HCT116 (cell line): ENCODE measurements at regions not wholly inside any gene's neighbourhood (a gene's known extent, or its start where the extent isn't known, plus 50 kb on each side); places are given as distances from the start of the nearest gene placed in this dataset.

Source experiments
- ATAC-seq: fragments of 200-7000 bp; cut with Tn5 transposase; 2 replicates; pipeline ENCODE4 v1.9.1; 2020; ENCODE audit warnings: mild to moderate bottlenecking, moderate library complexity
- BruUV-seq: library from RNA; stranded (reverse); fragments of 400-500 nt; replicated peaks from 2 replicates; lab custom pipeline; 2021; lab: Mats Ljungman, UMichigan
- CTCF ChIA-PET: fragments of 300-600 bp; sonication (Branson Sonifier 250); formaldehyde crosslinking; loops from one replicate; lab custom pipeline; 2021; ENCODE audit warnings: antibody characterized with exemption; lab: Charles Lee
- POLR2A ChIA-PET: fragments of 300-600, 350-600 bp; sonication (Branson Sonifier 250); formaldehyde crosslinking; loops from one replicate; lab custom pipeline; 2021; ENCODE audit warnings: antibody characterized with exemption; lab: Charles Lee
- RAD21 ChIA-PET, 2 experiments: fragments of 300-600 bp; sonication (Branson Sonifier 250); formaldehyde crosslinking; loops; one replicate each; lab custom pipeline; 2023; ENCODE audit warnings: low total read pairs in 2 of 2; ENCODE audit not compliant: uncharacterized antibody in 2 of 2, unreplicated experiment in 2 of 2, low non-redundant PET in 1 of 2; lab: Charles Lee
- DNase-seq: peaks from one replicate; pipeline ENCODE4 v3.0.0-alpha.2; 2010; ENCODE audit warnings: low read depth, low spot score
- H2AFZ ChIP-seq: fragments of 200-600 bp; shearing (Covaris generic), sonication (generic); 2 replicates; pipeline ENCODE4 v1.6.1; 2017; ENCODE audit warnings: low read depth, mixed run types, mixed read lengths, antibody characterized with exemption, low read length; ENCODE audit not compliant: poor library complexity, severe bottlenecking
- H3K27ac ChIP-seq: 2 replicates; pipeline ENCODE4 v1.5.1; 2012; ENCODE audit warnings: low read depth, low read length
- H3K27me3 ChIP-seq: fragments of 200-600 bp; sonication (generic); 2 replicates; pipeline ENCODE4 v1.6.1; 2016; ENCODE audit warnings: mixed run types, low read length, mixed read lengths; ENCODE audit not compliant: insufficient read depth
- H3K36me3 ChIP-seq, 2 experiments: fragments of 200-500 bp in 1 of 2; fragments of 200-600 bp in 1 of 2; sonication (Bioruptor generic) in 1 of 2; sonication (generic) in 1 of 2; 2 replicates each; pipeline versions ENCODE4 v1.5.1 to v1.6.1; 2014 to 2016; ENCODE audit warnings: low read length in 2 of 2, inconsistent platforms in 1 of 2, mixed read lengths in 1 of 2, mixed run types in 1 of 2; ENCODE audit not compliant: insufficient read depth in 2 of 2, control insufficient read depth in 1 of 2
- H3K4me1 ChIP-seq, 2 experiments: fragments of 200-600 bp in 1 of 2; sonication (generic) in 1 of 2; 2 replicates each; pipeline versions ENCODE4 v1.5.1 to v1.6.1; 2012 to 2017; ENCODE audit warnings: low read length in 2 of 2, inconsistent platforms in 1 of 2, mild to moderate bottlenecking in 1 of 2, mixed read lengths in 1 of 2, mixed run types in 1 of 2, moderate library complexity in 1 of 2; ENCODE audit not compliant: insufficient read depth in 2 of 2, control insufficient read depth in 1 of 2
- H3K4me2 ChIP-seq: fragments of 200-600 bp; sonication (generic); 2 replicates; pipeline ENCODE4 v1.6.1; 2017; ENCODE audit warnings: mixed run types, low read length, mixed read lengths
- H3K4me3 ChIP-seq, 2 experiments: fragments of 200-600 bp in 1 of 2; sonication (generic) in 1 of 2; replicated peaks in 1 of 2; 2 replicates each; pipeline ENCODE4 v1.5.1; 2011 to 2016; ENCODE audit warnings: low read length in 2 of 2, control low read depth in 1 of 2, low read depth in 1 of 2, mild to moderate bottlenecking in 1 of 2, mixed read lengths in 1 of 2, mixed run types in 1 of 2
- H3K79me2 ChIP-seq: fragments of 200-600 bp; sonication (generic); 2 replicates; pipeline ENCODE4 v1.6.1; 2017; ENCODE audit warnings: mild to moderate bottlenecking, mixed run types, low read length, moderate library complexity, mixed read lengths; ENCODE audit not compliant: insufficient read depth
- H3K9ac ChIP-seq: fragments of 200-600 bp; sonication (generic); 2 replicates; pipeline ENCODE4 v1.6.1; 2016; ENCODE audit warnings: low read length, mixed read lengths
- H3K9me2 ChIP-seq: fragments of 200-600 bp; sonication (generic), shearing (Covaris generic); 2 replicates; pipeline ENCODE4 v1.6.1; 2017; ENCODE audit warnings: mixed run types, mild to moderate bottlenecking, moderate library complexity; ENCODE audit not compliant: insufficient read depth
- H3K9me3 ChIP-seq, 2 experiments: fragments of 200-500 bp in 1 of 2; fragments of 200-600 bp in 1 of 2; sonication (Bioruptor generic) in 1 of 2; sonication (generic) in 1 of 2; 2 replicates each; pipeline ENCODE4 v1.6.1; 2014 to 2017; ENCODE audit warnings: low read length in 2 of 2, mixed read lengths in 2 of 2, inconsistent platforms in 1 of 2, low read depth in 1 of 2, mild to moderate bottlenecking in 1 of 2, mixed run types in 1 of 2, moderate library complexity in 1 of 2; ENCODE audit not compliant: control insufficient read depth in 1 of 2, insufficient read depth in 1 of 2
- H4K20me1 ChIP-seq: fragments of 200-600 bp; sonication (generic), shearing (Covaris generic); 2 replicates; pipeline ENCODE4 v1.6.1; 2017; ENCODE audit warnings: mixed run types, mild to moderate bottlenecking, moderate library complexity; ENCODE audit not compliant: insufficient read depth
- ELF1 ChIP-seq: IDR thresholded peaks from 2 replicates; pipeline ENCODE4 v1.6.1; 2012; ENCODE audit warnings: low read depth, borderline replicate concordance
- FOSL1 ChIP-seq: IDR thresholded peaks from 2 replicates; pipeline ENCODE4 v1.6.1; 2012; ENCODE audit warnings: low read depth
- JUND ChIP-seq: IDR thresholded peaks from 2 replicates; pipeline ENCODE4 v1.6.1; 2012
- POLR2A ChIP-seq: IDR thresholded peaks from 2 replicates; pipeline ENCODE4 v1.7.0; 2011; ENCODE audit warnings: borderline replicate concordance; ENCODE audit not compliant: insufficient read depth, insufficient read length; ENCODE audit errors: extremely low read depth
- POLR2AphosphoS5 ChIP-seq: IDR thresholded peaks from 2 replicates; pipeline ENCODE4 v1.6.1; 2011; ENCODE audit warnings: mild to moderate bottlenecking, low read depth, low read length, moderate library complexity
- RAD21 ChIP-seq: IDR thresholded peaks from 2 replicates; pipeline ENCODE4 v1.6.1; 2012; ENCODE audit warnings: low read depth, mild to moderate bottlenecking
- SIN3A ChIP-seq: IDR thresholded peaks from 2 replicates; pipeline ENCODE4 v1.6.1; 2012; ENCODE audit warnings: low read depth
- TCF7L2 ChIP-seq: IDR thresholded peaks from 2 replicates; pipeline ENCODE4 v1.7.0; 2011; ENCODE audit warnings: borderline replicate concordance, inconsistent platforms; ENCODE audit not compliant: insufficient read depth, insufficient read length; ENCODE audit errors: extremely low read depth
- YY1 ChIP-seq: IDR thresholded peaks from 2 replicates; pipeline ENCODE4 v1.6.1; 2011; ENCODE audit warnings: low read length, low read depth, moderate library complexity, mild to moderate bottlenecking; ENCODE audit not compliant: insufficient replicate concordance; ENCODE audit errors: extremely low read depth
- ZNF274 ChIP-seq: fragments of 200-500 bp; sonication (Bioruptor generic); IDR thresholded peaks from 2 replicates; pipeline ENCODE4 v1.6.1; 2014; ENCODE audit warnings: mild to moderate bottlenecking, low read depth, low read length, inconsistent platforms
- intact Hi-C: fragments of 100-400 bp; cut with micrococcal nuclease; formaldehyde crosslinking; loops from 2 replicates; pipeline ENCODE4 v1.10.0; 2022
- TF ChIP-seq, protein P1 (sequence below): IDR thresholded peaks from 2 replicates; pipeline ENCODE4 v1.6.1; 2012; ENCODE audit warnings: low read depth
- TF ChIP-seq, protein P2 (sequence below): IDR thresholded peaks from 2 replicates; pipeline ENCODE4 v1.6.1; 2012

- Histone ChIP-seq H3K27ac (no peak overlapping the region), H3K4me3 (no peak overlapping the region), H3K9me3 (peaks cover 13 to 17% of the 10 kb centered on the region in 2 experiments; a peak in 2 of 4 replicates), H4K20me1 (no peaks in the 10 kb centered on the region), H3K36me3 (no peaks in the 10 kb centered on the region), H3K27me3 (no peaks in the 10 kb centered on the region), H3K79me2 (no peaks in the 10 kb centered on the region), H3K9ac (no peak overlapping the region), H3K9me2 (no peaks in the 10 kb centered on the region), H3K4me1 (no peaks in the 10 kb centered on the region), H2AFZ (no peak overlapping the region), H3K4me2 (no peak overlapping the region)
- CTCF ChIA-PET: no interaction called here
- POLR2A ChIA-PET: no interaction called here
- RAD21 ChIA-PET: no interaction called here
- TF ChIP-seq ELF1 (no peak), POLR2A (no peak)
- ATAC-seq (no peak), DNase-seq (no peak)
- intact Hi-C loops: no loop called here
- BruUV-seq: no TSS peak
Measured at GRCh38 chr18:64986906-64987495, 763.8 kb upstream of the CDH7 start.

DNA sequence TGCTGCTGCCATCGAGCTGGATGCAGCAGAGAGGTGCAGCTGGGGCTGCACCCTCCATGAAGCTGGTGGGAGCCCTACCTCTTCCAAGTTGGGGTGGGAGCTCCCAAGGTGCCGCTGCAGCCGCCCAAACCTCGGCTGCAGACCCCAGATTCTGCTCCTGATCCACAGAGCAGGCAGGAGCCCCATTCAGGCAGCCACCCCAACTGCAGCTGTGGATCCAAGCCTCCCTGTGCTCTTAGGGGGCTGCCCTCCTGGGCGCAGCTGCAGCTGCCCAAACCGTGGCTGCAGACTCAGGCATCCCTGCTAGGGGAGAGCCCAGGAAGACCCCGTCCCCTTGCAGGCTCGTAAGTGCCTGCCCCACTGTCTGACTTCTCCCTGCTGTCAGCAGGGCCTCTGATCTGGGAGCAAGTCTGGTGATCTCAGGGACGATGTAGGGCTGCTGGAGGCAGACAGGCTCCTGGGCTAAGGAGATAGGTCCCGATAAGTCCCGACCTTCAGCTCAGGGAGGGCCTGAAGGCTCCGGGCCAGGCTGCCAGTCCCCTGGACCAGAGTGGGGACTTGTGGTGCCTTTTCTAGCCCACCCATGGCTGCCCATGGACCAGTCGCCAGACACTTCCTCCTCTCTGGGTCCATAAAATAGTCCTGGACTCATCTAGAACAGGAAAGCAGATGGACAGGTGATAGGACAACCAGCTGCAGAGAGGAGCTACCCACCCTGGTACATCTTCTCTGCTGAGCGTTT is 767.1 kb upstream of the CDH7 start:
- peaks cover 5 to 11% of the 10 kb centered on the region in 2 experiments; a peak in 2 of 4 replicates for H3K9me3 ChIP-seq
- no peaks in the 10 kb centered on the region for H3K9me2 ChIP-seq
- no peak overlapping the region for H3K4me2 ChIP-seq
- H3K27me3 ChIP-seq: no peaks in the 10 kb centered on the region
- no peaks in the 10 kb centered on the region for H3K4me1 ChIP-seq
- TF ChIP-seq, protein P1, sequence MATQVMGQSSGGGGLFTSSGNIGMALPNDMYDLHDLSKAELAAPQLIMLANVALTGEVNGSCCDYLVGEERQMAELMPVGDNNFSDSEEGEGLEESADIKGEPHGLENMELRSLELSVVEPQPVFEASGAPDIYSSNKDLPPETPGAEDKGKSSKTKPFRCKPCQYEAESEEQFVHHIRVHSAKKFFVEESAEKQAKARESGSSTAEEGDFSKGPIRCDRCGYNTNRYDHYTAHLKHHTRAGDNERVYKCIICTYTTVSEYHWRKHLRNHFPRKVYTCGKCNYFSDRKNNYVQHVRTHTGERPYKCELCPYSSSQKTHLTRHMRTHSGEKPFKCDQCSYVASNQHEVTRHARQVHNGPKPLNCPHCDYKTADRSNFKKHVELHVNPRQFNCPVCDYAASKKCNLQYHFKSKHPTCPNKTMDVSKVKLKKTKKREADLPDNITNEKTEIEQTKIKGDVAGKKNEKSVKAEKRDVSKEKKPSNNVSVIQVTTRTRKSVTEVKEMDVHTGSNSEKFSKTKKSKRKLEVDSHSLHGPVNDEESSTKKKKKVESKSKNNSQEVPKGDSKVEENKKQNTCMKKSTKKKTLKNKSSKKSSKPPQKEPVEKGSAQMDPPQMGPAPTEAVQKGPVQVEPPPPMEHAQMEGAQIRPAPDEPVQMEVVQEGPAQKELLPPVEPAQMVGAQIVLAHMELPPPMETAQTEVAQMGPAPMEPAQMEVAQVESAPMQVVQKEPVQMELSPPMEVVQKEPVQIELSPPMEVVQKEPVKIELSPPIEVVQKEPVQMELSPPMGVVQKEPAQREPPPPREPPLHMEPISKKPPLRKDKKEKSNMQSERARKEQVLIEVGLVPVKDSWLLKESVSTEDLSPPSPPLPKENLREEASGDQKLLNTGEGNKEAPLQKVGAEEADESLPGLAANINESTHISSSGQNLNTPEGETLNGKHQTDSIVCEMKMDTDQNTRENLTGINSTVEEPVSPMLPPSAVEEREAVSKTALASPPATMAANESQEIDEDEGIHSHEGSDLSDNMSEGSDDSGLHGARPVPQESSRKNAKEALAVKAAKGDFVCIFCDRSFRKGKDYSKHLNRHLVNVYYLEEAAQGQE: no peak
- TF ChIP-seq FOSL1 (no peak), POLR2A (no peak), ZNF274 (no peak), TCF7L2 (no peak), RAD21 (no peak), ELF1 (no peak), SIN3A (no peak), POLR2AphosphoS5 (no peak), JUND (no peak), YY1 (no peak)
- TF ChIP-seq, protein P2, sequence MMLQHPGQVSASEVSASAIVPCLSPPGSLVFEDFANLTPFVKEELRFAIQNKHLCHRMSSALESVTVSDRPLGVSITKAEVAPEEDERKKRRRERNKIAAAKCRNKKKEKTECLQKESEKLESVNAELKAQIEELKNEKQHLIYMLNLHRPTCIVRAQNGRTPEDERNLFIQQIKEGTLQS: no peak
- no TSS peak for BruUV-seq
- no peak overlapping the region for H3K9ac ChIP-seq
- CTCF ChIA-PET: no interaction called here
- no peak overlapping the region for H3K27ac ChIP-seq
- no peak for DNase-seq
- ATAC-seq: no peak
- no peak overlapping the region for H2AFZ ChIP-seq
- no peaks in the 10 kb centered on the region for H3K79me2 ChIP-seq
- POLR2A ChIA-PET: no interaction called here
- H3K36me3 ChIP-seq: no peaks in the 10 kb centered on the region
- intact Hi-C loops: no loop called here
- no peak overlapping the region for H3K4me3 ChIP-seq
- RAD21 ChIA-PET: no interaction called here
- no peaks in the 10 kb centered on the region for H4K20me1 ChIP-seq
